ENCODE measurements at regions not wholly inside any gene's neighbourhood (a gene's known extent, or its start where the extent isn't known, plus 50 kb on each side); places are given as distances from the start of the nearest gene placed in this dataset.

DNA sequence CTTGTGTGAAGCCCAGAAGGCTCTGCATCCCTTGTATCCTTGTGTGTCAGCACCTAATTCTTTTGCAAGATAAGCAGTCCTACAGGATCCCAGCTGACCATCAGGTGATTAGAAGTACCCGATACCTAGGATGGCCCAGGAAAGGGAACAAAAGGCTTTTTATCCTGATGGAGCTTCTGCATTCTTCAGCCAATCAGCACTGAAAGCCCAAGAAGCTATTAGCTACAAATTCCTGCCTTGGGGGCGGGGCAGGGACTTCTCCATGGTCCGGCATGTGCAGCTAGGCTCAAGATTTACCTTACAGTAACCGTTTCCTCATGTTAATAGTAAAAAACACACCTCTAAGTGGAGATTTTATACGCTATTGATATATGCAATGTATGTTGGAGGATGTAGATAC is 264.6 kb upstream of the THUMPD2 start:
- Histone ChIP-seq H3K36me3 (ENCODE audit: control insufficient read depth in 2 of 3, insufficient read depth in 3 of 3, low read length in 3 of 3) (no peaks in the 10 kb centered on the region), H3K9ac (ENCODE audit: low read length in 3 of 3) (no peak overlapping the region), H3K9me3 (ENCODE audit: control insufficient read depth in 2 of 3, insufficient read depth in 1 of 3, low read length in 3 of 3) (no peaks in the 10 kb centered on the region), H3K27ac (ENCODE audit: low read depth in 2 of 2, low read length in 2 of 2) (no peak overlapping the region), H3K27me3 (ENCODE audit: control insufficient read depth, insufficient read depth, low read length) (no peaks in the 10 kb centered on the region), H3K4me1 (ENCODE audit: control insufficient read depth in 2 of 3, insufficient read depth in 2 of 3, low read depth in 1 of 3, low read length in 3 of 3) (no peaks in the 10 kb centered on the region), H3K4me3 (ENCODE audit: low read length in 3 of 3) (no peak overlapping the region)
- TF ChIP-seq CTCF (IDR thresholded peaks at IDR 0.05; ENCODE audit: borderline replicate concordance, extremely low read depth, insufficient read depth): no peak
- FAIRE-seq: no peak
- intact Hi-C loops (cut with DNase I): no loop called here
- DNase-seq: no peak

GRCh38 chr2:40043191-40043590 is 264.1 kb upstream of the THUMPD2 start:
- Histone ChIP-seq H3K4me1 (ENCODE audit: control insufficient read depth in 2 of 3, insufficient read depth in 2 of 3, low read depth in 1 of 3, low read length in 3 of 3) (no peaks in the 10 kb centered on the region), H3K9me3 (ENCODE audit: control insufficient read depth in 2 of 3, insufficient read depth in 1 of 3, low read length in 3 of 3) (no peaks in the 10 kb centered on the region), H3K27ac (ENCODE audit: low read depth in 2 of 2, low read length in 2 of 2) (no peak overlapping the region), H3K9ac (ENCODE audit: low read length in 3 of 3) (no peak overlapping the region), H3K36me3 (ENCODE audit: control insufficient read depth in 2 of 3, insufficient read depth in 3 of 3, low read length in 3 of 3) (no peaks in the 10 kb centered on the region), H3K4me3 (ENCODE audit: low read length in 3 of 3) (no peak overlapping the region), H3K27me3 (ENCODE audit: control insufficient read depth, insufficient read depth, low read length) (no peaks in the 10 kb centered on the region)
- no peak for DNase-seq
- FAIRE-seq: no peak
- no peak for TF ChIP-seq CTCF (IDR thresholded peaks at IDR 0.05; ENCODE audit: borderline replicate concordance, extremely low read depth, insufficient read depth)
- intact Hi-C loops (cut with DNase I): no loop called here

DNA sequence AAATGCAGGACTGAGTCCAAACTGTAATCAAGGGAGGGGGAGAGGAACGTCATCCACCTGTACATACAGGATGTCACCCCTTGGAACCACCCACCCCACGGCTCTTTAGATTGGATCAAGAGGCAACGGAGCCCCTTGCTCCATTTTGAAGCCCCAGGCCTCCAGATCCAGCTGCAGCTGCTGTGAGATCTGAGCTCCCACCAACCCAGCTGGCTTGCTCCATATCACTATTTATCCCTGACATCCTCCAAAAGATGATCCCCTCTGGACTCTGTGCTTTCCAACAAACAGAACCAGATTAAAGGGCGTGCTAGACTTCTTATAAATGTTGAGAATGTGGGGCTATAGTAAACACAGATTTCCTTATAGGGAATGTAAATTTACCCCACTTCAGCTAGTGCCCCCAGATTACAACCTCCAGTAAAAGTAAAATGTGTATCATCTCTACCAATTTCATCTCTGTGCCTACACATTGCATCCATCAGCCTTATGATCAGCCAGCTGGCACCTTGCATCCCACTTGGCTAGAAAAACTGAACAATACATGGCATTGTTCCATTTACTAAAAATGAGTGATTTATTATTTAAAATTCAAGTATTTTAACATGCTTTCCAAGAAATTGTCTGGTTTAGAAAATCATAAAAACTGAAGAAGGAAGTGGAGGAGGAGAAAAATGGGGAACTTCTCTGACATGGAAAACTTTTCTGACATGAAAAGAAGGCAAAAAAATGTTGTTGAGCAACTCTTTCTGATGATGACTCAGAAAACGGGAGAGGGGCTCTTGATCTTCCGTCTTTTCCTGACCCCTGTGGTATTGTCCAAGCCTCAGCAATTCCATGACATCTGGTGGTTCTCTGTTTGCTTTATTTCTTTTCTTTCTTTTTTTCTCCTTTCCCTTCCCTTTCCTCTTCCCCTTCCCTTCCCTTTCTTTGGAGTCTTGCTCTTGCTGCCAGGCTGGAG is 262.6 kb upstream of the THUMPD2 start:
- Histone ChIP-seq H3K36me3 (ENCODE audit: control insufficient read depth in 2 of 3, insufficient read depth in 3 of 3, low read length in 3 of 3) (no peaks in the 10 kb centered on the region), H3K27me3 (ENCODE audit: control insufficient read depth, insufficient read depth, low read length) (no peaks in the 10 kb centered on the region), H3K9ac (ENCODE audit: low read length in 3 of 3) (no peak overlapping the region), H3K27ac (ENCODE audit: low read depth in 2 of 2, low read length in 2 of 2) (no peak overlapping the region), H3K9me3 (ENCODE audit: control insufficient read depth in 2 of 3, insufficient read depth in 1 of 3, low read length in 3 of 3) (no peaks in the 10 kb centered on the region), H3K4me1 (ENCODE audit: control insufficient read depth in 2 of 3, insufficient read depth in 2 of 3, low read depth in 1 of 3, low read length in 3 of 3) (no peaks in the 10 kb centered on the region), H3K4me3 (ENCODE audit: low read length in 3 of 3) (no peak overlapping the region)
- DNase-seq (peak in 1 of 5 donors; percentile 23), FAIRE-seq (no peak)
- no peak for TF ChIP-seq CTCF (IDR thresholded peaks at IDR 0.05; ENCODE audit: borderline replicate concordance, extremely low read depth, insufficient read depth)
- intact Hi-C loops (cut with DNase I): no loop called here
